HCT116 (cell line): ENCODE measurements at regions not wholly inside any gene's neighbourhood (a gene's known extent, or its start where the extent isn't known, plus 50 kb on each side); places are given as distances from the start of the nearest gene placed in this dataset.

Experiments
- ATAC-seq: fragments of 200-7000 bp; cut with Tn5 transposase; 2 replicates; pipeline ENCODE4 v1.9.1; 2020; ENCODE audit warnings: mild to moderate bottlenecking, moderate library complexity
- BruUV-seq: library from RNA; stranded (reverse); fragments of 400-500 nt; replicated peaks from 2 replicates; lab custom pipeline; 2021; lab: Mats Ljungman, UMichigan
- CTCF ChIA-PET: fragments of 300-600 bp; sonication (Branson Sonifier 250); formaldehyde crosslinking; loops from one replicate; lab custom pipeline; 2021; ENCODE audit warnings: antibody characterized with exemption; lab: Charles Lee
- POLR2A ChIA-PET: fragments of 300-600, 350-600 bp; sonication (Branson Sonifier 250); formaldehyde crosslinking; loops from one replicate; lab custom pipeline; 2021; ENCODE audit warnings: antibody characterized with exemption; lab: Charles Lee
- RAD21 ChIA-PET, 2 experiments: fragments of 300-600 bp; sonication (Branson Sonifier 250); formaldehyde crosslinking; loops; one replicate each; lab custom pipeline; 2023; ENCODE audit warnings: low total read pairs in 2 of 2; ENCODE audit not compliant: uncharacterized antibody in 2 of 2, unreplicated experiment in 2 of 2, low non-redundant PET in 1 of 2; lab: Charles Lee
- DNase-seq: peaks from one replicate; pipeline ENCODE4 v3.0.0-alpha.2; 2010; ENCODE audit warnings: low read depth, low spot score
- H2AFZ ChIP-seq: fragments of 200-600 bp; shearing (Covaris generic), sonication (generic); 2 replicates; pipeline ENCODE4 v1.6.1; 2017; ENCODE audit warnings: low read depth, mixed run types, mixed read lengths, antibody characterized with exemption, low read length; ENCODE audit not compliant: poor library complexity, severe bottlenecking
- H3K27ac ChIP-seq: 2 replicates; pipeline ENCODE4 v1.5.1; 2012; ENCODE audit warnings: low read depth, low read length
- H3K27me3 ChIP-seq: fragments of 200-600 bp; sonication (generic); 2 replicates; pipeline ENCODE4 v1.6.1; 2016; ENCODE audit warnings: mixed run types, low read length, mixed read lengths; ENCODE audit not compliant: insufficient read depth
- H3K36me3 ChIP-seq, 2 experiments: fragments of 200-500 bp in 1 of 2; fragments of 200-600 bp in 1 of 2; sonication (Bioruptor generic) in 1 of 2; sonication (generic) in 1 of 2; 2 replicates each; pipeline versions ENCODE4 v1.5.1 to v1.6.1; 2014 to 2016; ENCODE audit warnings: low read length in 2 of 2, inconsistent platforms in 1 of 2, mixed read lengths in 1 of 2, mixed run types in 1 of 2; ENCODE audit not compliant: insufficient read depth in 2 of 2, control insufficient read depth in 1 of 2
- H3K4me1 ChIP-seq, 2 experiments: fragments of 200-600 bp in 1 of 2; sonication (generic) in 1 of 2; 2 replicates each; pipeline versions ENCODE4 v1.5.1 to v1.6.1; 2012 to 2017; ENCODE audit warnings: low read length in 2 of 2, inconsistent platforms in 1 of 2, mild to moderate bottlenecking in 1 of 2, mixed read lengths in 1 of 2, mixed run types in 1 of 2, moderate library complexity in 1 of 2; ENCODE audit not compliant: insufficient read depth in 2 of 2, control insufficient read depth in 1 of 2
- H3K4me2 ChIP-seq: fragments of 200-600 bp; sonication (generic); 2 replicates; pipeline ENCODE4 v1.6.1; 2017; ENCODE audit warnings: mixed run types, low read length, mixed read lengths
- H3K4me3 ChIP-seq, 2 experiments: fragments of 200-600 bp in 1 of 2; sonication (generic) in 1 of 2; replicated peaks in 1 of 2; 2 replicates each; pipeline ENCODE4 v1.5.1; 2011 to 2016; ENCODE audit warnings: low read length in 2 of 2, control low read depth in 1 of 2, low read depth in 1 of 2, mild to moderate bottlenecking in 1 of 2, mixed read lengths in 1 of 2, mixed run types in 1 of 2
- H3K79me2 ChIP-seq: fragments of 200-600 bp; sonication (generic); 2 replicates; pipeline ENCODE4 v1.6.1; 2017; ENCODE audit warnings: mild to moderate bottlenecking, mixed run types, low read length, moderate library complexity, mixed read lengths; ENCODE audit not compliant: insufficient read depth
- H3K9ac ChIP-seq: fragments of 200-600 bp; sonication (generic); 2 replicates; pipeline ENCODE4 v1.6.1; 2016; ENCODE audit warnings: low read length, mixed read lengths
- H3K9me2 ChIP-seq: fragments of 200-600 bp; sonication (generic), shearing (Covaris generic); 2 replicates; pipeline ENCODE4 v1.6.1; 2017; ENCODE audit warnings: mixed run types, mild to moderate bottlenecking, moderate library complexity; ENCODE audit not compliant: insufficient read depth
- H3K9me3 ChIP-seq, 2 experiments: fragments of 200-500 bp in 1 of 2; fragments of 200-600 bp in 1 of 2; sonication (Bioruptor generic) in 1 of 2; sonication (generic) in 1 of 2; 2 replicates each; pipeline ENCODE4 v1.6.1; 2014 to 2017; ENCODE audit warnings: low read length in 2 of 2, mixed read lengths in 2 of 2, inconsistent platforms in 1 of 2, low read depth in 1 of 2, mild to moderate bottlenecking in 1 of 2, mixed run types in 1 of 2, moderate library complexity in 1 of 2; ENCODE audit not compliant: control insufficient read depth in 1 of 2, insufficient read depth in 1 of 2
- H4K20me1 ChIP-seq: fragments of 200-600 bp; sonication (generic), shearing (Covaris generic); 2 replicates; pipeline ENCODE4 v1.6.1; 2017; ENCODE audit warnings: mixed run types, mild to moderate bottlenecking, moderate library complexity; ENCODE audit not compliant: insufficient read depth
- ATF3 ChIP-seq: IDR thresholded peaks from 2 replicates; pipeline ENCODE4 v1.6.1; 2012
- CBX3 ChIP-seq: IDR thresholded peaks from 2 replicates; pipeline ENCODE4 v1.6.1; 2012; ENCODE audit warnings: low read depth
- CEBPB ChIP-seq: IDR thresholded peaks from 2 replicates; pipeline ENCODE4 v1.6.1; 2012; ENCODE audit warnings: low read depth
- EGR1 ChIP-seq: IDR thresholded peaks from 2 replicates; pipeline ENCODE4 v1.6.1; 2012; ENCODE audit warnings: low read depth
- ELF1 ChIP-seq: IDR thresholded peaks from 2 replicates; pipeline ENCODE4 v1.6.1; 2012; ENCODE audit warnings: low read depth, borderline replicate concordance
- FOSL1 ChIP-seq: IDR thresholded peaks from 2 replicates; pipeline ENCODE4 v1.6.1; 2012; ENCODE audit warnings: low read depth
- JUND ChIP-seq: IDR thresholded peaks from 2 replicates; pipeline ENCODE4 v1.6.1; 2012
- RAD21 ChIP-seq: IDR thresholded peaks from 2 replicates; pipeline ENCODE4 v1.6.1; 2012; ENCODE audit warnings: low read depth, mild to moderate bottlenecking
- SP1 ChIP-seq: IDR thresholded peaks from 2 replicates; pipeline ENCODE4 v1.6.1; 2012; ENCODE audit warnings: low read depth
- SRF ChIP-seq: IDR thresholded peaks from 2 replicates; pipeline ENCODE4 v1.6.1; 2012; ENCODE audit warnings: low read depth
- TCF7L2 ChIP-seq: IDR thresholded peaks from 2 replicates; pipeline ENCODE4 v1.7.0; 2011; ENCODE audit warnings: borderline replicate concordance, inconsistent platforms; ENCODE audit not compliant: insufficient read depth, insufficient read length; ENCODE audit errors: extremely low read depth
- YY1 ChIP-seq: IDR thresholded peaks from 2 replicates; pipeline ENCODE4 v1.6.1; 2011; ENCODE audit warnings: low read length, low read depth, moderate library complexity, mild to moderate bottlenecking; ENCODE audit not compliant: insufficient replicate concordance; ENCODE audit errors: extremely low read depth
- ZBTB33 ChIP-seq: IDR thresholded peaks from 2 replicates; pipeline ENCODE4 v1.6.1; 2011; ENCODE audit warnings: mild to moderate bottlenecking, low read length, moderate library complexity; ENCODE audit not compliant: insufficient replicate concordance; ENCODE audit errors: extremely low read depth
- ZNF274 ChIP-seq: fragments of 200-500 bp; sonication (Bioruptor generic); IDR thresholded peaks from 2 replicates; pipeline ENCODE4 v1.6.1; 2014; ENCODE audit warnings: mild to moderate bottlenecking, low read depth, low read length, inconsistent platforms
- intact Hi-C: fragments of 100-400 bp; cut with micrococcal nuclease; formaldehyde crosslinking; loops from 2 replicates; pipeline ENCODE4 v1.10.0; 2022
- TF ChIP-seq, protein P1 (sequence below): IDR thresholded peaks from 2 replicates; pipeline ENCODE4 v1.6.1; 2012
- TF ChIP-seq, protein P2 (sequence below): IDR thresholded peaks from 2 replicates; pipeline ENCODE4 v1.6.1; 2012; ENCODE audit warnings: low read depth

- TF ChIP-seq ATF3 (no peak), ZBTB33 (no peak)
- TF ChIP-seq, all 23 proteins: peak for 0
Measured at GRCh38 chr19:31120952-31121351, 228.3 kb downstream of the TSHZ3 start (continued).

DNA sequence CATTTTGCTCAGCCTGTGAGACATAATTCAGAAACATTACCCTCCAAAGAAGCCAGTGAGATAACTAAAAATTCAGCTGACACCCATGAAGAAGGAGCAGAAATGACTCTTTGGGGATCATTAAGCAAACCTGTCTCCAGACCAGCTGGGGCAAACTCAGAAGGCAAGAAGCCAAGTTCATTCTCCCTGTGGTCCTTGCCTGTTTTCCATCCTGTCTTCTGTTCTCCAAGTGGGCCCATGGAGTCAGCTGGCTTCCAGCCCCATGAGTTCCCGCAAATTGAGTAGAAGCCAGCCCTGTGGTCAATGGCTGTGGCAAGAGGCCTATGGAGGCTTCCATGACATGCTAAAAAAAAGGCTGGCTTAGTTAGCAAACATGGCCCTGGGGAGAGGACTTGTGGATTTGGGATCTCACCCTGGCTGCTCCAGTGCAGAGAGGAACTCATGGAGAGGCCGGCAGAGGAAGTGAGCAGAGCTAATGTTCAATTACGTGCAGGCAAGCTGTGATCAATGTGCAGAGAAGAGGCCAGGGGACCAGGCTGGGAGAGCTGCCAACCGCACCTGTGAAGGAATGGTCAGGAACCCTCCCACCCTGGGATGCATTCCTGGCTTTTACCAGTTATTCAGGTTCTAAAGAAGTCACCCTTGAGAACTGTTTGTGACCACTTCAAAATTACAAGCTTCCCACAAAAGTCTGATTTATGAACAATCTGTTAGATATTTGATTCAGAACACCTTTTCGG lies 229.1 kb downstream of the TSHZ3 start:
- Histone ChIP-seq H3K4me3 (no peak overlapping the region), H3K4me2 (no peak overlapping the region), H3K27me3 (no peaks in the 10 kb centered on the region), H3K79me2 (no peaks in the 10 kb centered on the region), H3K9ac (no peak overlapping the region), H3K36me3 (no peaks in the 10 kb centered on the region), H3K9me3 (peaks cover 0 to 13% of the 10 kb centered on the region in 2 experiments; a peak in 2 of 4 replicates), H3K4me1 (no peaks in the 10 kb centered on the region), H3K9me2 (no peaks in the 10 kb centered on the region), H3K27ac (no peak overlapping the region), H4K20me1 (no peaks in the 10 kb centered on the region), H2AFZ (no peak overlapping the region)
- ChIA-PET CTCF (no interaction called here), POLR2A (no interaction called here), RAD21 (no interaction called here)
- intact Hi-C loops = no loop called here
- ATAC-seq (no peak), DNase-seq (no peak)
- TF ChIP-seq ZNF274 (no peak), RAD21 (no peak), JUND (no peak), YY1 (no peak), SRF (no peak), ZBTB33 (no peak), EGR1 (no peak), ELF1 (no peak), FOSL1 (no peak), CBX3 (no peak), CEBPB (no peak), SP1 (no peak), ATF3 (no peak), TCF7L2 (no peak)
- TF ChIP-seq, protein P1, sequence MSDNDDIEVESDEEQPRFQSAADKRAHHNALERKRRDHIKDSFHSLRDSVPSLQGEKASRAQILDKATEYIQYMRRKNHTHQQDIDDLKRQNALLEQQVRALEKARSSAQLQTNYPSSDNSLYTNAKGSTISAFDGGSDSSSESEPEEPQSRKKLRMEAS = no peak
- TF ChIP-seq, protein P2, sequence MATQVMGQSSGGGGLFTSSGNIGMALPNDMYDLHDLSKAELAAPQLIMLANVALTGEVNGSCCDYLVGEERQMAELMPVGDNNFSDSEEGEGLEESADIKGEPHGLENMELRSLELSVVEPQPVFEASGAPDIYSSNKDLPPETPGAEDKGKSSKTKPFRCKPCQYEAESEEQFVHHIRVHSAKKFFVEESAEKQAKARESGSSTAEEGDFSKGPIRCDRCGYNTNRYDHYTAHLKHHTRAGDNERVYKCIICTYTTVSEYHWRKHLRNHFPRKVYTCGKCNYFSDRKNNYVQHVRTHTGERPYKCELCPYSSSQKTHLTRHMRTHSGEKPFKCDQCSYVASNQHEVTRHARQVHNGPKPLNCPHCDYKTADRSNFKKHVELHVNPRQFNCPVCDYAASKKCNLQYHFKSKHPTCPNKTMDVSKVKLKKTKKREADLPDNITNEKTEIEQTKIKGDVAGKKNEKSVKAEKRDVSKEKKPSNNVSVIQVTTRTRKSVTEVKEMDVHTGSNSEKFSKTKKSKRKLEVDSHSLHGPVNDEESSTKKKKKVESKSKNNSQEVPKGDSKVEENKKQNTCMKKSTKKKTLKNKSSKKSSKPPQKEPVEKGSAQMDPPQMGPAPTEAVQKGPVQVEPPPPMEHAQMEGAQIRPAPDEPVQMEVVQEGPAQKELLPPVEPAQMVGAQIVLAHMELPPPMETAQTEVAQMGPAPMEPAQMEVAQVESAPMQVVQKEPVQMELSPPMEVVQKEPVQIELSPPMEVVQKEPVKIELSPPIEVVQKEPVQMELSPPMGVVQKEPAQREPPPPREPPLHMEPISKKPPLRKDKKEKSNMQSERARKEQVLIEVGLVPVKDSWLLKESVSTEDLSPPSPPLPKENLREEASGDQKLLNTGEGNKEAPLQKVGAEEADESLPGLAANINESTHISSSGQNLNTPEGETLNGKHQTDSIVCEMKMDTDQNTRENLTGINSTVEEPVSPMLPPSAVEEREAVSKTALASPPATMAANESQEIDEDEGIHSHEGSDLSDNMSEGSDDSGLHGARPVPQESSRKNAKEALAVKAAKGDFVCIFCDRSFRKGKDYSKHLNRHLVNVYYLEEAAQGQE = no peak
- no TSS peak for BruUV-seq
